CD4-positive, alpha-beta T cell (primary cell): ENCODE measurements at regions not wholly inside any gene's neighbourhood (a gene's known extent, or its start where the extent isn't known, plus 50 kb on each side); places are given as distances from the start of the nearest gene placed in this dataset.
A peak's percentile ranks its signal among the peaks of the same experiment; 100 is the strongest.

Experiments used
- ATAC-seq: fragments of 200-7000 bp; cut with Tn5 transposase; one replicate; pipeline ENCODE4 v1.10.0; 2022; ENCODE audit warnings: mild to moderate bottlenecking; ENCODE audit not compliant: poor library complexity
- CTCF ChIA-PET: fragments of 350-600 bp; sonication (Branson Sonifier 250); formaldehyde crosslinking; loops from one replicate; lab custom pipeline; 2021; ENCODE audit warnings: antibody characterized with exemption, inconsistent platforms; lab: Charles Lee
- POLR2A ChIA-PET: fragments of 350-600 bp; sonication (Branson Sonifier 250); formaldehyde crosslinking; loops from one replicate; lab custom pipeline; 2021; ENCODE audit warnings: antibody characterized with exemption, inconsistent platforms; lab: Charles Lee
- DNase-seq, 14 experiments: peaks; one replicate each; pipeline ENCODE4 v3.0.0-alpha.2; 2013 to 2020; ENCODE audit warnings: mixed read lengths in 2 of 14
- H3K27ac ChIP-seq, 2 donors: one replicate each; pipeline versions ENCODE4 v1.5.1 to v1.7.0; 2013; ENCODE audit warnings: low read length in 2 of 2, low read depth in 1 of 2, mild to moderate bottlenecking in 1 of 2
- H3K27me3 ChIP-seq, 2 experiments: 1 replicate in 1 of 2; 2 replicates in 1 of 2; pipeline versions ENCODE4 v1.6.1 to v1.7.0; 2013; ENCODE audit warnings: low read length in 2 of 2, control low read depth in 1 of 2, mild to moderate bottlenecking in 1 of 2, moderate library complexity in 1 of 2; ENCODE audit not compliant: insufficient read depth in 2 of 2, control insufficient read depth in 1 of 2
- H3K36me3 ChIP-seq: one replicate; pipeline ENCODE4 v1.6.1; 2013; ENCODE audit warnings: low read length, control low read depth; ENCODE audit not compliant: insufficient read depth
- H3K4me1 ChIP-seq: one replicate; pipeline ENCODE4 v1.6.1; 2013; ENCODE audit warnings: low read length, control low read depth; ENCODE audit not compliant: insufficient read depth
- H3K4me3 ChIP-seq: one replicate; pipeline ENCODE4 v1.5.1; 2013; ENCODE audit warnings: mild to moderate bottlenecking, low read length, moderate library complexity
- H3K9me3 ChIP-seq, 2 experiments: 1 replicate in 1 of 2; 2 replicates in 1 of 2; pipeline versions ENCODE4 v1.6.1 to v1.7.0; 2013; ENCODE audit warnings: low read length in 2 of 2, mild to moderate bottlenecking in 2 of 2, control low read depth in 1 of 2, moderate library complexity in 1 of 2; ENCODE audit not compliant: control insufficient read depth in 1 of 2, insufficient read depth in 1 of 2
- H3K27ac Mint-ChIP-seq: one replicate; pipeline ENCODE4 v1.8.0; 2020; ENCODE audit warnings: mixed read lengths
- H3K27me3 Mint-ChIP-seq: one replicate; pipeline ENCODE4 v1.8.0; 2021; ENCODE audit warnings: mixed read lengths
- H3K36me3 Mint-ChIP-seq: one replicate; pipeline ENCODE4 v1.8.0; 2021; ENCODE audit warnings: low read depth, mixed read lengths
- H3K4me1 Mint-ChIP-seq: one replicate; pipeline ENCODE4 v1.8.0; 2021; ENCODE audit warnings: low read depth, mixed read lengths
- H3K4me3 Mint-ChIP-seq: one replicate; pipeline ENCODE4 v1.8.0; 2020; ENCODE audit warnings: mild to moderate bottlenecking, mixed read lengths
- H3K9me3 Mint-ChIP-seq: one replicate; pipeline ENCODE4 v1.8.0; 2020; ENCODE audit warnings: mixed read lengths
- intact Hi-C, 2 experiments: fragments of 100-400 bp; cut with DNase I in 1 of 2; cut with micrococcal nuclease in 1 of 2; formaldehyde crosslinking; loops; one replicate each; pipeline versions ENCODE4 v1.15.1 to v1.9.0; 2023 to 2025; cut with DNase I, micrococcal nuclease
- TF ChIP-seq, protein P1 (sequence below): fragments of 200-600 bp; IDR thresholded peaks from one replicate; pipeline ENCODE4 v1.8.0; 2022; ENCODE audit warnings: antibody characterized with exemption, mild to moderate bottlenecking

DNA sequence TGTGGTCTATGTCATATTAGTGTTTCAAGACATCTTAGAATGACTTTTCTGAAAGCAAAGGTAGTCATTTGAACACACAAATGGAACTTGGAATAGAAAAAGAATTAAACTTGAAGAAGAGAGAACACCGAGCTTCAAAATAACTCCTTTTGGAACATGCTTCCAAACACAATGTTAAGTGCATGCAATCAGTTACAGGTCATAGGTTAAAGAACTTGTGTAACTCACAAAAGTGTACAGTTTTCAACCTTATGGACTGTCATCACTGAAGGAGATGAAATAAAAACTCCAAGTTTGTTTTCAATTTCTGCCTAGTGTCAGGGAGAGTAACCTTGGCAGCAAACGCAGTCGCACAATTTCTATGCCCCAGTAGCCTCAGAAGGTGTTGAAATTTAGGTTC, 192.9 kb upstream of the NECTIN3 start:
- Mint-ChIP-seq H3K4me3 (no peak overlapping the region), H3K4me1 (no peaks in the 10 kb centered on the region), H3K36me3 (no peaks in the 10 kb centered on the region), H3K27ac (no peak overlapping the region), H3K9me3 (peaks cover 2% of the 10 kb centered on the region), H3K27me3 (no peaks in the 10 kb centered on the region)
- intact Hi-C loops: no loop called here
- Histone ChIP-seq H3K9me3 (peaks cover 0 to 9% of the 10 kb centered on the region in 2 experiments), H3K27me3 (no peaks in the 10 kb centered on the region), H3K36me3 (no peaks in the 10 kb centered on the region), H3K4me3 (no peak overlapping the region), H3K27ac (no peak overlapping the region), H3K4me1 (no peaks in the 10 kb centered on the region)
- DNase-seq: no peak
- POLR2A ChIA-PET: no interaction called here
- CTCF ChIA-PET: no interaction called here
- no peak for ATAC-seq
- TF ChIP-seq, protein P1, sequence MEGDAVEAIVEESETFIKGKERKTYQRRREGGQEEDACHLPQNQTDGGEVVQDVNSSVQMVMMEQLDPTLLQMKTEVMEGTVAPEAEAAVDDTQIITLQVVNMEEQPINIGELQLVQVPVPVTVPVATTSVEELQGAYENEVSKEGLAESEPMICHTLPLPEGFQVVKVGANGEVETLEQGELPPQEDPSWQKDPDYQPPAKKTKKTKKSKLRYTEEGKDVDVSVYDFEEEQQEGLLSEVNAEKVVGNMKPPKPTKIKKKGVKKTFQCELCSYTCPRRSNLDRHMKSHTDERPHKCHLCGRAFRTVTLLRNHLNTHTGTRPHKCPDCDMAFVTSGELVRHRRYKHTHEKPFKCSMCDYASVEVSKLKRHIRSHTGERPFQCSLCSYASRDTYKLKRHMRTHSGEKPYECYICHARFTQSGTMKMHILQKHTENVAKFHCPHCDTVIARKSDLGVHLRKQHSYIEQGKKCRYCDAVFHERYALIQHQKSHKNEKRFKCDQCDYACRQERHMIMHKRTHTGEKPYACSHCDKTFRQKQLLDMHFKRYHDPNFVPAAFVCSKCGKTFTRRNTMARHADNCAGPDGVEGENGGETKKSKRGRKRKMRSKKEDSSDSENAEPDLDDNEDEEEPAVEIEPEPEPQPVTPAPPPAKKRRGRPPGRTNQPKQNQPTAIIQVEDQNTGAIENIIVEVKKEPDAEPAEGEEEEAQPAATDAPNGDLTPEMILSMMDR: no peak

DNA sequence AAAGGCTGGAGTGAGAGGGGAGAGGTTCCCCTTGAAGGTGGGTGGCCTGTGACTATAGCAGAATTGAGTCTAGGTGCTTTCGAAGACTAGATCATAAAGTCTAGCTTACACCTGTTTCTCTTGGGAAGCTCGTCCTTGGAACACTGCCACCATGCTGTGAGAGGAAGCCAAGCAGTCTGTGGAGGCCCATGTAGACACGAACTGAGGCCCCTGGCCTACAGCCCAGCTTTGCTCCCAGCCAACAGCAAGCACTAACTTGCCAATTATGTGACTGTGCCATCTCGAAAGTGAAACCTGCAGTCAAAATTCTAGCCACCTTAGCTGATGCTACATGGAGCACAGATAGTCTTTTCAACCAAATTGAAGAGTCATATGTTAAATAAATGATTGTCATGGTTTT, 190.5 kb upstream of the NECTIN3 start:
- Mint-ChIP-seq H3K9me3 (no peaks in the 10 kb centered on the region), H3K27ac (no peak overlapping the region), H3K4me3 (no peak overlapping the region), H3K4me1 (no peaks in the 10 kb centered on the region), H3K36me3 (no peaks in the 10 kb centered on the region), H3K27me3 (no peaks in the 10 kb centered on the region)
- TF ChIP-seq, protein P1: no peak
- CTCF ChIA-PET: no interaction called here
- no peak overlapping the region for H3K27ac ChIP-seq
- no peaks in the 10 kb centered on the region for H3K4me1 ChIP-seq
- no peak for ATAC-seq
- H3K27me3 ChIP-seq: no peaks in the 10 kb centered on the region
- no peaks in the 10 kb centered on the region for H3K9me3 ChIP-seq
- no peak overlapping the region for H3K4me3 ChIP-seq
- POLR2A ChIA-PET: no interaction called here
- H3K36me3 ChIP-seq: no peaks in the 10 kb centered on the region
- DNase-seq: peak in 2 of 14 experiments; percentile 3 to 16
- intact Hi-C loops: no loop called here

DNA sequence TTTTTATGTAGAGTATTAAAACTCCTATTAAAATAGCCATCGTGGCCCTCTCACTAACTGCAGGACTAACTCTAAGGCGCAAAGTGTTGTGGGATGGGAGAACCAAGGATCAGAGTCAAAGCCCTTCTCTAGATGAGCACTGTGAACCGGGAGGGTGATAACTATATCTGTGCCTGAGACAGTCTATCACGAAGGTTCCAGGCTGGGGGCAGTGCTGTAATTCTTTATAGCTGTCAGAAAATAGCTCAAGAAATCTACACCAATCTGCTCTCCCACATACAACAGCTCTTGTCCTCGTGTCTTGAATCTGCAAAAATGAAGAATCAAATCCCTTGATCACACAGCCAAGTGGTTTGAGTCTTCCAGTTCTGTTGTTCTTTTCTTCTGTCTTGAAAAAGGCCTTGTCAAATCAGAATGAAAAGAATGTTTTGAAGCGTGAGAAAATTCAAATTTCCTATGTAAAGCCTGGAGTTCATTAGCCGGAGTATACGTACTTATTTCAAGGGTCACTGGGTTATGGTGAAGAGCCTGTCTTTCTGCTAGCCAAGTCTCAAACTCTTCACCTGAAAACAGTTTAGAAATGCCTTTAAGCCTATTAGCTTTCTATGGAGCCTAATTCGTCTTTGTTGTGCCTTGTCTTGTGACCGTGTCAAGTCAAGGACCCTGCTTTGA, 185.3 kb upstream of the NECTIN3 start:
- ChIA-PET CTCF (interaction anchor here (0.6 kb wide), 1 partner anchor 702 kb away, joined by 3 read pairs; no protein-coding TSS in a partner anchor), POLR2A (interaction anchor here (0.7 kb wide), 1 partner anchor 471 kb away, joined by 3 read pairs; no protein-coding TSS in a partner anchor)
- TF ChIP-seq, protein P1: no peak
- ATAC-seq: no peak
- H3K36me3 ChIP-seq: no peaks in the 10 kb centered on the region
- no peaks in the 10 kb centered on the region for H3K27me3 ChIP-seq
- H3K4me3 ChIP-seq: no peak overlapping the region
- H3K36me3 Mint-ChIP-seq: no peaks in the 10 kb centered on the region
- H3K9me3 Mint-ChIP-seq: no peaks in the 10 kb centered on the region
- no peaks in the 10 kb centered on the region for H3K4me1 ChIP-seq
- H3K27me3 Mint-ChIP-seq: no peaks in the 10 kb centered on the region
- DNase-seq: no peak
- no peak overlapping the region for H3K27ac ChIP-seq
- peaks cover 0 to 2% of the 10 kb centered on the region in 2 experiments for H3K9me3 ChIP-seq
- H3K27ac Mint-ChIP-seq: no peak overlapping the region
- intact Hi-C loops: no loop called here
- no peaks in the 10 kb centered on the region for H3K4me1 Mint-ChIP-seq
- no peak overlapping the region for H3K4me3 Mint-ChIP-seq
